Fibroblast of villous mesenchyme (primary cell): ENCODE measurements at regions not wholly inside any gene's neighbourhood (a gene's known extent, or its start where the extent isn't known, plus 50 kb on each side); places are given as distances from the start of the nearest gene placed in this dataset.

Source experiments
- DNase-seq: peaks from one replicate; pipeline ENCODE4 v3.0.0-alpha.2; 2010; ENCODE audit warnings: low read depth
- H3K4me3 ChIP-seq: 2 replicates; pipeline ENCODE4 v1.5.1; 2011; ENCODE audit warnings: low read depth, mild to moderate bottlenecking, low read length
- TF ChIP-seq, protein P1 (sequence below): IDR thresholded peaks from 2 replicates; pipeline ENCODE4 v1.5.1; 2012; ENCODE audit warnings: low read depth, mild to moderate bottlenecking, low read length; ENCODE audit not compliant: insufficient read depth

- H3K4me3 ChIP-seq = no peak overlapping the region
- no peak for DNase-seq
- TF ChIP-seq, protein P1, sequence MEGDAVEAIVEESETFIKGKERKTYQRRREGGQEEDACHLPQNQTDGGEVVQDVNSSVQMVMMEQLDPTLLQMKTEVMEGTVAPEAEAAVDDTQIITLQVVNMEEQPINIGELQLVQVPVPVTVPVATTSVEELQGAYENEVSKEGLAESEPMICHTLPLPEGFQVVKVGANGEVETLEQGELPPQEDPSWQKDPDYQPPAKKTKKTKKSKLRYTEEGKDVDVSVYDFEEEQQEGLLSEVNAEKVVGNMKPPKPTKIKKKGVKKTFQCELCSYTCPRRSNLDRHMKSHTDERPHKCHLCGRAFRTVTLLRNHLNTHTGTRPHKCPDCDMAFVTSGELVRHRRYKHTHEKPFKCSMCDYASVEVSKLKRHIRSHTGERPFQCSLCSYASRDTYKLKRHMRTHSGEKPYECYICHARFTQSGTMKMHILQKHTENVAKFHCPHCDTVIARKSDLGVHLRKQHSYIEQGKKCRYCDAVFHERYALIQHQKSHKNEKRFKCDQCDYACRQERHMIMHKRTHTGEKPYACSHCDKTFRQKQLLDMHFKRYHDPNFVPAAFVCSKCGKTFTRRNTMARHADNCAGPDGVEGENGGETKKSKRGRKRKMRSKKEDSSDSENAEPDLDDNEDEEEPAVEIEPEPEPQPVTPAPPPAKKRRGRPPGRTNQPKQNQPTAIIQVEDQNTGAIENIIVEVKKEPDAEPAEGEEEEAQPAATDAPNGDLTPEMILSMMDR = no peak
Measured at GRCh38 chr1:5388622-5389021, 603.6 kb downstream of the NPHP4 start.

DNA sequence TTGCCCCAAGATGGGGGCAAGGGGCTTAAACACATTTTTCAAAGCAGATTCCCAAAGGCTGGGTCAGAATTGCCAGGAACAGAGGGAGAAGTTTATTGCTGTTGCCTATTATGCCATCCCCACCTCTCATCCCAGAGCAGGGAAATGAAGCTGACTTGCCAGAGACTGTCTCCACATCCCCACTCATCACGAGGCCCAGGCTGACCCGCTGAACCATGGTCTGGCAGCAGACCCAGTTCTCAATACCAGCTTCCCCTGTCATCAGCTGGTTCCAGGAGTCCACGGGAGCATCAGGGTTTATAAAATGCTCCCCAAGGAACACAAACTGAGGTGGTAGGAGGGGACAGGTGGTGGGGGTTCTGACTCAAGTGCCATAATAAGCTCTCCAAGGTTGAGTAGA is 605.9 kb downstream of the NPHP4 start:
- TF ChIP-seq, protein P1 = no peak
- H3K4me3 ChIP-seq = no peak overlapping the region
- DNase-seq = no peak

GRCh38 chr1:5385956-5386355 is 606.3 kb downstream of the NPHP4 start:
- TF ChIP-seq, protein P1 = no peak
- H3K4me3 ChIP-seq = no peak overlapping the region
- DNase-seq = no peak

DNA sequence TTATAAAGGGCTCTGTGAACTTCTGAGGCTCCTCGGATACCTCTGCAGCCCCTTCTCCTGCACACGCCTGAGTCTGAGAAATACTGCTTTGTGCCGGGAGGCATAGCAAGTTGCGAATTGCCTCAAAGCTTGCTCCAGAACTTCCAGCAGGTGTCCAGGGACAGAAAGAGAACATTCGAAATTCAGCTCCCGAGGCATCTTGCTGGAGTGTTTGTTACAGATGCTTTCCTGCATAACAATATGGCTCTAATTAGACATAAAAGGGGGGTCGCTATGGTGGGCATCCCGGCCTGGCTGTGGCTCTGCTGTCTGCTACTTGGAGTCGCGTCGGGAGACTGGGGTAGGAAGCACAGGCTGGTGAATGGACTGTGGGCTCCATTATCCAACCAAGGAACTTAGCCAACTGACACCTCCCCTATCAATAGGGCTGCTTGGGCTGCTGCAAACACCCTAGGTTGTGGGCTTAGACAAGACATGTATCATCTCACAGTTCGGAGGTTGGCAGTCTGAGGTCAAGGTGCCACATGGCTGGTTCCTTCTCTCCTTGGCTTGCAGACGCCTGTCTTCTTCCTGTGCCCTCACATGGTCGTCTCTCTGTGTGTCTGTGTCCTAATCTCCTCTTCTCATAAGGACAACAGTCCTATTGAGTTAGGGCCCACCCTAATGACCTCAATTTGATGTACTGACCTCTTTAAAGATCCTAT is 607.0 kb downstream of the NPHP4 start:
- TF ChIP-seq, protein P1 = no peak
- no peak overlapping the region for H3K4me3 ChIP-seq
- DNase-seq = no peak

- TF ChIP-seq, protein P1 = no peak
- no peak for DNase-seq
- no peak overlapping the region for H3K4me3 ChIP-seq
Measured at GRCh38 chr1:5381491-5381890, 610.7 kb downstream of the NPHP4 start.

DNA sequence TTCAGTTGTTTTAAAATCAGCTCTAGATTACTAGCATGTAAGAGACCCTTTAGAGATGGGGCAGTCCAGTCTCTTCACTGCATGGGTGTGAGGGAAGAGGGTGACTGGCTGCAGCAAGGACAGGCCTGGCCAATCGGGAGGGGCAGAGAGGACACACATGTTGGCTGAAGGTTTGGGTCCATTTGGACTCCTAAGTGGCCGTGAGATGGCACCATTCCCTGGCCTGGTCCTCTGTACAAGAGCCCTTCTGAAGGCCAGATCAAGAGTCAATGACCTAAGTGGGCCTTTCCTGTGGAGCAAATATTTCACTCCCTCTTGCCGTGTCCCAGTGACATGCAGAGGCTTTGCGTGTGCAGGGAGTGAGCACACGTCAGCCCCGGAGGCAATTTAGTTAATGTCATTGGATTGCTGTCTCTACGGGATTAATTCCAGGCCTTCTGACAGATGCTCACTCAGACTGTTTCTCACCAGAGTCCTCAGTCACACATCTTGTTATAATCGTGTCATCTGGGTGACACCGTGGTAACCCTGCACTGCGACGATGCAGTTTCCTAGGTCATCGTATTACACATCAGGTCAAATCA is 613.0 kb downstream of the NPHP4 start:
- no peak for DNase-seq
- TF ChIP-seq, protein P1 = no peak
- no peak overlapping the region for H3K4me3 ChIP-seq
